GM12878 (cell line): ENCODE measurements at regions not wholly inside any gene's neighbourhood (a gene's known extent, or its start where the extent isn't known, plus 50 kb on each side); places are given as distances from the start of the nearest gene placed in this dataset.
A peak's percentile ranks its signal among the peaks of the same experiment; 100 is the strongest.

Experiments
- BHLHE40 ChIP-seq, 2 experiments: fragments of 450-650 bp in 1 of 2; IDR thresholded peaks; 2 replicates each; pipeline ENCODE4 v1.6.1; 2011 to 2017; ENCODE audit warnings: low read depth in 2 of 2, borderline replicate concordance in 1 of 2, improper control_type of control experiment in 1 of 2, low read length in 1 of 2, mild to moderate bottlenecking in 1 of 2
- BMI1 ChIP-seq: fragments of 450-650 bp; IDR thresholded peaks from 2 replicates; pipeline ENCODE4 v1.6.1; 2016; ENCODE audit warnings: mild to moderate bottlenecking, moderate library complexity, borderline replicate concordance
- CHD1 ChIP-seq: IDR thresholded peaks from 2 replicates; pipeline ENCODE4 v1.6.1; 2012; ENCODE audit warnings: low read depth, low read length, improper control_type of control experiment
- CREB1 ChIP-seq: IDR thresholded peaks from 2 replicates; pipeline ENCODE4 v1.6.1; 2012; ENCODE audit warnings: low read depth, mild to moderate bottlenecking, inconsistent platforms
- EP300 ChIP-seq, 2 experiments: fragments of 150-350 bp in 1 of 2; IDR thresholded peaks; 2 replicates each; pipeline ENCODE4 v1.6.1; 2011 to 2012; ENCODE audit warnings: low read depth in 2 of 2, low read length in 2 of 2, borderline replicate concordance in 1 of 2, improper control_type of control experiment in 1 of 2, inconsistent platforms in 1 of 2; ENCODE audit not compliant: control insufficient read depth in 1 of 2
- EZH2 ChIP-seq: IDR thresholded peaks from 2 replicates; pipeline ENCODE4 v1.6.1; 2012; ENCODE audit warnings: low read depth, mild to moderate bottlenecking, control low read depth, inconsistent platforms, low read length, borderline replicate concordance; ENCODE audit not compliant: control insufficient read depth
- GABPA ChIP-seq: IDR thresholded peaks from 2 replicates; pipeline ENCODE4 v1.6.1; 2014; ENCODE audit warnings: antibody characterized with exemption, low read depth, mild to moderate bottlenecking, inconsistent platforms
- IKZF2 ChIP-seq, 2 experiments: fragments of 450-650 bp; IDR thresholded peaks; 2 replicates each; pipeline ENCODE4 v1.6.1; 2017; ENCODE audit warnings: mild to moderate bottlenecking in 2 of 2, moderate library complexity in 2 of 2
- IRF4 ChIP-seq: IDR thresholded peaks from 2 replicates; pipeline ENCODE4 v1.6.1; 2011; ENCODE audit warnings: low read depth, low read length
- JUNB ChIP-seq: IDR thresholded peaks from 2 replicates; pipeline ENCODE4 v1.6.1; 2016; ENCODE audit warnings: antibody characterized with exemption, mild to moderate bottlenecking
- MEF2B ChIP-seq: fragments of 450-650 bp; IDR thresholded peaks from 2 replicates; pipeline ENCODE4 v1.6.1; 2018; ENCODE audit warnings: mild to moderate bottlenecking, moderate library complexity; ENCODE audit not compliant: partially characterized antibody, poor library complexity, severe bottlenecking
- MYC ChIP-seq: IDR thresholded peaks from 2 replicates; pipeline ENCODE4 v1.6.1; 2011; ENCODE audit warnings: mild to moderate bottlenecking, low read length, moderate library complexity, inconsistent platforms; ENCODE audit not compliant: insufficient read depth, insufficient replicate concordance, insufficient read length, severe bottlenecking
- NBN ChIP-seq: fragments of 450-650 bp; IDR thresholded peaks from 2 replicates; pipeline ENCODE4 v1.6.1; 2016
- NR2C1 ChIP-seq: fragments of 450-650 bp; IDR thresholded peaks from 2 replicates; pipeline ENCODE4 v1.6.1; 2017; ENCODE audit warnings: antibody characterized with exemption, mild to moderate bottlenecking, moderate library complexity
- PAX8 ChIP-seq: fragments of 450-650 bp; IDR thresholded peaks from 2 replicates; pipeline ENCODE4 v1.6.1; 2017; ENCODE audit warnings: mild to moderate bottlenecking, moderate library complexity
- RAD21 ChIP-seq: IDR thresholded peaks from 2 replicates; pipeline ENCODE4 v1.6.1; 2011; ENCODE audit warnings: mild to moderate bottlenecking, low read depth, low read length, moderate library complexity; ENCODE audit not compliant: insufficient read depth
- RB1 ChIP-seq: fragments of 450-650 bp; formaldehyde crosslinking; IDR thresholded peaks from 2 replicates; pipeline ENCODE4 v1.6.1; 2017; ENCODE audit warnings: mild to moderate bottlenecking, borderline replicate concordance
- SMC3 ChIP-seq: IDR thresholded peaks from 2 replicates; pipeline ENCODE4 v1.6.1; 2011; ENCODE audit warnings: low read length, improper control_type of control experiment, borderline replicate concordance
- SREBF2 ChIP-seq: IDR thresholded peaks from 2 replicates; pipeline ENCODE4 v1.6.1; 2012; ENCODE audit warnings: mild to moderate bottlenecking, low read length
- YY1 ChIP-seq: IDR thresholded peaks from 2 replicates; pipeline ENCODE4 v1.6.1; 2011; ENCODE audit warnings: low read depth, mild to moderate bottlenecking, low read length
- ZNF217 ChIP-seq: fragments of 450-650 bp; IDR thresholded peaks from 2 replicates; pipeline ENCODE4 v1.6.1; 2017; ENCODE audit warnings: antibody characterized with exemption, mild to moderate bottlenecking
- TF ChIP-seq, protein P1 (sequence below): fragments of 450-650 bp; IDR thresholded peaks from 2 replicates; pipeline ENCODE4 v1.6.1; 2017; ENCODE audit warnings: low read depth, mild to moderate bottlenecking, moderate library complexity
- TF ChIP-seq, protein P2 (sequence below): IDR thresholded peaks from 2 replicates; pipeline ENCODE4 v1.6.1; 2011; ENCODE audit warnings: low read depth, low read length, improper control_type of control experiment, borderline replicate concordance
- TF ChIP-seq, protein P3 (sequence below): fragments of 450-650 bp; IDR thresholded peaks from 2 replicates; pipeline ENCODE4 v1.6.1; 2016; ENCODE audit warnings: mild to moderate bottlenecking
- TF ChIP-seq, protein P4 (sequence below): IDR thresholded peaks from 2 replicates; pipeline ENCODE4 v1.6.1; 2012; ENCODE audit warnings: mild to moderate bottlenecking, low read depth, low read length

DNA sequence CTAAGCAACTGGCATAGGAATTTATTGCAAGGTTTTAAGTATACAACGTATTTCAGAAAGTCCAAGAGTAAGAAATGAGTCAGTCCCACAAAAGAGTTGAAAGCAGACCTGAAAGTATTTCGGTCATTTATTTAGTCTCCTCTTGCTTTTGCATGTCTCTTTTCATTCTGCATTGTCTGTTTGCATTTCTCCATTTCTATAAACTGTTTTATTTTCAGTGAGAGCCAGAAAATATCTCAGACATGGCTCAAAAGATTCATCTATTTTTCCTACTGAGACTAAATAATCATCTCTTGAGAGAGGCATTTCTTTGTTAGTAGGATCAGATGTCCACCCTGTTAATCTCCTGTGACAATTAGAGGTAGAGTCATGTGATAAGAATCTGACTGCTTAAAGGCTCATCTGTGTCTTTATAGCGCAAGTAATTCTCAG lies 219.1 kb upstream of the CCDC179 start (continued):
- no peak for TF ChIP-seq GABPA
- no peak for TF ChIP-seq EZH2
- peak; percentile 36; the same call in 1 of the 2 replicates for TF ChIP-seq RB1
- TF ChIP-seq ZNF217 = 0 out of 2 replicates have a peak, but pooled peaks have one; percentile 72
- TF ChIP-seq, protein P1, sequence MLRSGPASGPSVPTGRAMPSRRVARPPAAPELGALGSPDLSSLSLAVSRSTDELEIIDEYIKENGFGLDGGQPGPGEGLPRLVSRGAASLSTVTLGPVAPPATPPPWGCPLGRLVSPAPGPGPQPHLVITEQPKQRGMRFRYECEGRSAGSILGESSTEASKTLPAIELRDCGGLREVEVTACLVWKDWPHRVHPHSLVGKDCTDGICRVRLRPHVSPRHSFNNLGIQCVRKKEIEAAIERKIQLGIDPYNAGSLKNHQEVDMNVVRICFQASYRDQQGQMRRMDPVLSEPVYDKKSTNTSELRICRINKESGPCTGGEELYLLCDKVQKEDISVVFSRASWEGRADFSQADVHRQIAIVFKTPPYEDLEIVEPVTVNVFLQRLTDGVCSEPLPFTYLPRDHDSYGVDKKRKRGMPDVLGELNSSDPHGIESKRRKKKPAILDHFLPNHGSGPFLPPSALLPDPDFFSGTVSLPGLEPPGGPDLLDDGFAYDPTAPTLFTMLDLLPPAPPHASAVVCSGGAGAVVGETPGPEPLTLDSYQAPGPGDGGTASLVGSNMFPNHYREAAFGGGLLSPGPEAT = peak; percentile 65; the same call in 1 of the 2 replicates
- TF ChIP-seq CHD1 = no peak
- TF ChIP-seq BMI1 = peak; percentile 14; the same call in 1 of the 2 replicates
- TF ChIP-seq, protein P2, sequence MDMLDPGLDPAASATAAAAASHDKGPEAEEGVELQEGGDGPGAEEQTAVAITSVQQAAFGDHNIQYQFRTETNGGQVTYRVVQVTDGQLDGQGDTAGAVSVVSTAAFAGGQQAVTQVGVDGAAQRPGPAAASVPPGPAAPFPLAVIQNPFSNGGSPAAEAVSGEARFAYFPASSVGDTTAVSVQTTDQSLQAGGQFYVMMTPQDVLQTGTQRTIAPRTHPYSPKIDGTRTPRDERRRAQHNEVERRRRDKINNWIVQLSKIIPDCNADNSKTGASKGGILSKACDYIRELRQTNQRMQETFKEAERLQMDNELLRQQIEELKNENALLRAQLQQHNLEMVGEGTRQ = no peak; the same call in 1 of the 2 replicates
- no peak for TF ChIP-seq NR2C1
- TF ChIP-seq MEF2B = peak; percentile 6
- TF ChIP-seq SREBF2 = no peak
- no peak for TF ChIP-seq CREB1
- TF ChIP-seq PAX8 = no peak
- peak; percentile 20; the same call in 1 of the 2 replicates for TF ChIP-seq JUNB
- no peak for TF ChIP-seq RAD21
- peak; percentile 45; the same call in 1 of the 2 replicates for TF ChIP-seq NBN
- TF ChIP-seq BHLHE40 (IDR thresholded peaks at IDR 0.05; ENCODE audit: borderline replicate concordance in 1 of 2, low read depth in 2 of 2, low read length in 1 of 2) = peak in 1 of 2 experiments; percentile 13; a peak in 1 of 4 replicates
- TF ChIP-seq SMC3 = no peak
- no peak for TF ChIP-seq YY1
- TF ChIP-seq, protein P3, sequence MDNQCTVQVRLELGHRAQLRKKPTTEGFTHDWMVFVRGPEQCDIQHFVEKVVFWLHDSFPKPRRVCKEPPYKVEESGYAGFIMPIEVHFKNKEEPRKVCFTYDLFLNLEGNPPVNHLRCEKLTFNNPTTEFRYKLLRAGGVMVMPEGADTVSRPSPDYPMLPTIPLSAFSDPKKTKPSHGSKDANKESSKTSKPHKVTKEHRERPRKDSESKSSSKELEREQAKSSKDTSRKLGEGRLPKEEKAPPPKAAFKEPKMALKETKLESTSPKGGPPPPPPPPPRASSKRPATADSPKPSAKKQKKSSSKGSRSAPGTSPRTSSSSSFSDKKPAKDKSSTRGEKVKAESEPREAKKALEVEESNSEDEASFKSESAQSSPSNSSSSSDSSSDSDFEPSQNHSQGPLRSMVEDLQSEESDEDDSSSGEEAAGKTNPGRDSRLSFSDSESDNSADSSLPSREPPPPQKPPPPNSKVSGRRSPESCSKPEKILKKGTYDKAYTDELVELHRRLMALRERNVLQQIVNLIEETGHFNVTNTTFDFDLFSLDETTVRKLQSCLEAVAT = no peak
- TF ChIP-seq IRF4 = no peak
- peak; percentile 63; a peak in 2 of 4 replicates for TF ChIP-seq IKZF2 (IDR thresholded peaks at IDR 0.05)
- peak in 1 of 2 experiments; percentile 73; a peak in 2 of 4 replicates for TF ChIP-seq EP300 (IDR thresholded peaks at IDR 0.05; ENCODE audit: borderline replicate concordance in 1 of 2, control insufficient read depth in 1 of 2, low read depth in 2 of 2, low read length in 2 of 2)
- TF ChIP-seq, protein P4, sequence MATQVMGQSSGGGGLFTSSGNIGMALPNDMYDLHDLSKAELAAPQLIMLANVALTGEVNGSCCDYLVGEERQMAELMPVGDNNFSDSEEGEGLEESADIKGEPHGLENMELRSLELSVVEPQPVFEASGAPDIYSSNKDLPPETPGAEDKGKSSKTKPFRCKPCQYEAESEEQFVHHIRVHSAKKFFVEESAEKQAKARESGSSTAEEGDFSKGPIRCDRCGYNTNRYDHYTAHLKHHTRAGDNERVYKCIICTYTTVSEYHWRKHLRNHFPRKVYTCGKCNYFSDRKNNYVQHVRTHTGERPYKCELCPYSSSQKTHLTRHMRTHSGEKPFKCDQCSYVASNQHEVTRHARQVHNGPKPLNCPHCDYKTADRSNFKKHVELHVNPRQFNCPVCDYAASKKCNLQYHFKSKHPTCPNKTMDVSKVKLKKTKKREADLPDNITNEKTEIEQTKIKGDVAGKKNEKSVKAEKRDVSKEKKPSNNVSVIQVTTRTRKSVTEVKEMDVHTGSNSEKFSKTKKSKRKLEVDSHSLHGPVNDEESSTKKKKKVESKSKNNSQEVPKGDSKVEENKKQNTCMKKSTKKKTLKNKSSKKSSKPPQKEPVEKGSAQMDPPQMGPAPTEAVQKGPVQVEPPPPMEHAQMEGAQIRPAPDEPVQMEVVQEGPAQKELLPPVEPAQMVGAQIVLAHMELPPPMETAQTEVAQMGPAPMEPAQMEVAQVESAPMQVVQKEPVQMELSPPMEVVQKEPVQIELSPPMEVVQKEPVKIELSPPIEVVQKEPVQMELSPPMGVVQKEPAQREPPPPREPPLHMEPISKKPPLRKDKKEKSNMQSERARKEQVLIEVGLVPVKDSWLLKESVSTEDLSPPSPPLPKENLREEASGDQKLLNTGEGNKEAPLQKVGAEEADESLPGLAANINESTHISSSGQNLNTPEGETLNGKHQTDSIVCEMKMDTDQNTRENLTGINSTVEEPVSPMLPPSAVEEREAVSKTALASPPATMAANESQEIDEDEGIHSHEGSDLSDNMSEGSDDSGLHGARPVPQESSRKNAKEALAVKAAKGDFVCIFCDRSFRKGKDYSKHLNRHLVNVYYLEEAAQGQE = no peak
- TF ChIP-seq MYC = no peak
